IMR-90 (cell line): ENCODE measurements at regions not wholly inside any gene's neighbourhood (a gene's known extent, or its start where the extent isn't known, plus 50 kb on each side); places are given as distances from the start of the nearest gene placed in this dataset.
A peak's percentile ranks its signal among the peaks of the same experiment; 100 is the strongest.

Experiments used
- CEBPB ChIP-seq: IDR thresholded peaks from 2 replicates; pipeline ENCODE4 v1.6.1; 2012; ENCODE audit warnings: low read depth, low read length, improper control_type of control experiment
- CTCF ChIP-seq: conservative IDR thresholded peaks from 2 replicates; pipeline ENCODE4 v1.5.1; 2012; ENCODE audit warnings: mild to moderate bottlenecking, low read depth, low read length, improper control_type of control experiment
- MAZ ChIP-seq: IDR thresholded peaks from 2 replicates; pipeline ENCODE4 v1.6.1; 2012; ENCODE audit warnings: low read depth, mild to moderate bottlenecking, low read length, improper control_type of control experiment, moderate library complexity, borderline replicate concordance
- MXI1 ChIP-seq: IDR thresholded peaks from 2 replicates; pipeline ENCODE4 v1.6.1; 2012; ENCODE audit warnings: low read depth, mild to moderate bottlenecking, low read length, moderate library complexity, borderline replicate concordance
- POLR2A ChIP-seq: IDR thresholded peaks from 2 replicates; pipeline ENCODE4 v1.6.1; 2012; ENCODE audit warnings: mild to moderate bottlenecking, low read depth, low read length
- RCOR1 ChIP-seq: IDR thresholded peaks from 2 replicates; pipeline ENCODE4 v1.6.1; 2012; ENCODE audit warnings: mild to moderate bottlenecking, low read length, improper control_type of control experiment; ENCODE audit not compliant: insufficient replicate concordance
- USF2 ChIP-seq: fragments of 150-350 bp; IDR thresholded peaks from 2 replicates; pipeline ENCODE4 v1.6.1; 2017; ENCODE audit warnings: mild to moderate bottlenecking, antibody characterized with exemption, low read length, low read depth

- TF ChIP-seq USF2 (no peak), CTCF (peak; percentile 65), RCOR1 (no peak), POLR2A (no peak), CEBPB (no peak), MXI1 (no peak), MAZ (no peak)
Observed at GRCh38 chr2:150610670-150611279, 123.3 kb upstream of the RND3 start.
